Hepatocyte (in vitro differentiated cells): ENCODE measurements at regions not wholly inside any gene's neighbourhood (a gene's known extent, or its start where the extent isn't known, plus 50 kb on each side); places are given as distances from the start of the nearest gene placed in this dataset.

Source experiments
- DNase-seq: peaks from one replicate; pipeline ENCODE4 v3.0.0-alpha.2; 2016; ENCODE audit warnings: low spot score
- H2AFZ ChIP-seq: fragments of 200-600 bp; sonication (generic); 2 replicates; pipeline ENCODE4 v1.6.0; 2016; ENCODE audit warnings: antibody characterized with exemption, mild to moderate bottlenecking
- H3K27ac ChIP-seq: fragments of 200-600 bp; sonication (generic); 2 replicates; pipeline ENCODE4 v1.5.1; 2016; ENCODE audit warnings: mild to moderate bottlenecking
- H3K27me3 ChIP-seq: fragments of 200-600 bp; sonication (generic); 2 replicates; pipeline ENCODE4 v1.6.1; 2016
- H3K36me3 ChIP-seq: fragments of 200-600 bp; sonication (generic); replicated peaks from 2 replicates; pipeline ENCODE4 v1.5.1; 2016; ENCODE audit warnings: low read depth; ENCODE audit not compliant: insufficient read depth
- H3K4me1 ChIP-seq: fragments of 200-600 bp; sonication (generic); 2 replicates; pipeline ENCODE4 v1.5.1; 2016; ENCODE audit warnings: mild to moderate bottlenecking, moderate library complexity; ENCODE audit not compliant: insufficient read depth
- H3K4me2 ChIP-seq: fragments of 200-600 bp; sonication (generic); 2 replicates; pipeline ENCODE4 v1.6.0; 2016
- H3K4me3 ChIP-seq: fragments of 200-600 bp; sonication (generic); 2 replicates; pipeline ENCODE4 v1.5.1; 2016; ENCODE audit warnings: mild to moderate bottlenecking
- H3K79me2 ChIP-seq: fragments of 200-600 bp; sonication (generic); 2 replicates; pipeline ENCODE4 v1.6.0; 2017; ENCODE audit warnings: mild to moderate bottlenecking
- H3K9me2 ChIP-seq: fragments of 200-600 bp; sonication (generic); replicated peaks from 2 replicates; pipeline ENCODE4 v1.6.0; 2017; ENCODE audit warnings: mild to moderate bottlenecking; ENCODE audit not compliant: insufficient read depth
- H3K9me3 ChIP-seq: fragments of 200-600 bp; sonication (generic); 2 replicates; pipeline ENCODE4 v1.5.1; 2016; ENCODE audit warnings: low read depth, mild to moderate bottlenecking
- H4K20me1 ChIP-seq: fragments of 200-600 bp; sonication (generic); 2 replicates; pipeline ENCODE4 v1.6.0; 2016; ENCODE audit warnings: mild to moderate bottlenecking; ENCODE audit not compliant: insufficient read depth, poor library complexity, severe bottlenecking
- EZH2 ChIP-seq: fragments of 200-600 bp; sonication (generic); IDR thresholded peaks from 2 replicates; pipeline ENCODE4 v1.6.1; 2016; ENCODE audit warnings: antibody characterized with exemption, mild to moderate bottlenecking, borderline replicate concordance
- EZH2phosphoT487 ChIP-seq: fragments of 200-600 bp; sonication (generic); IDR thresholded peaks from one replicate; pipeline ENCODE4 v1.6.1; 2018; ENCODE audit warnings: antibody characterized with exemption, mild to moderate bottlenecking, low read depth, moderate library complexity; ENCODE audit not compliant: unreplicated experiment, severe bottlenecking
- WGBS: methylation state at CpG from one replicate; pipeline ENCODE4 v1.1.6; 2016; ENCODE audit warnings: low lambda C conversion rate; ENCODE audit errors: missing lambda C conversion rate; 5-methylcytosine and 5-hydroxymethylcytosine counted together
- TF ChIP-seq, protein P1 (sequence below): fragments of 200-600 bp; sonication (generic); IDR thresholded peaks from 2 replicates; pipeline ENCODE4 v1.5.1; 2016; ENCODE audit warnings: antibody characterized with exemption, mild to moderate bottlenecking; ENCODE audit not compliant: poor library complexity

GRCh38 chr18:51383116-51383515 lies 185.6 kb upstream of the MEX3C start:
- H4K20me1 ChIP-seq, result no peaks in the 10 kb centered on the region
- H3K36me3 ChIP-seq, result no peaks in the 10 kb centered on the region
- H3K27ac ChIP-seq, result no peak overlapping the region
- no peaks in the 10 kb centered on the region for H3K4me1 ChIP-seq
- no peaks in the 10 kb centered on the region for H3K79me2 ChIP-seq
- H3K9me3 ChIP-seq, result no peaks in the 10 kb centered on the region
- H3K9me2 ChIP-seq, result no peaks in the 10 kb centered on the region
- H3K27me3 ChIP-seq, result no peaks in the 10 kb centered on the region
- H3K4me2 ChIP-seq, result no peak overlapping the region
- H2AFZ ChIP-seq, result no peak overlapping the region
- TF ChIP-seq EZH2, result no peak
- H3K4me3 ChIP-seq, result no peak overlapping the region
- no peak for DNase-seq
- WGBS, result 83% methylated on average over 4 of the region's 4 CpGs

DNA sequence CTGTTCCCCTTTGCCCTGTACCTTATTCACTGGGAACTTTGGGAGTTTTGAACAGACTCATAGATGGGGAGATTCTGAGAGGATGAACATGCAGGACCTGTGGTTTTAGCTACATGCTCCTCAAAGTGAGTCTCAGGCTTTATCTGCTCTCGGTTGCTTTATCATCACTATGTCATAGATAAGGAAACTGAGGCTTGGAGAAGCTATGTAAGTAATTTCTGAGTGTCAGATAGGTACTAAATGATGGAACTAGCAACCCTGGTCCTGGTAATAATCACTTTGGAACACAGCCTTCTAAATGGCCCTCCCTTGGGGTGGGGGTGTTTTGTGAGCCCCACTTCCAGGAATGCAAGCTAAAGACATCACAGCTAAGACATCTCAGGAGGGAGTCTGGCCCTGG lies 186.2 kb upstream of the MEX3C start:
- no peaks in the 10 kb centered on the region for H3K4me1 ChIP-seq
- H3K27me3 ChIP-seq, result no peaks in the 10 kb centered on the region
- H3K9me2 ChIP-seq, result no peaks in the 10 kb centered on the region
- H3K9me3 ChIP-seq, result no peaks in the 10 kb centered on the region
- no peaks in the 10 kb centered on the region for H3K36me3 ChIP-seq
- H3K4me3 ChIP-seq, result no peak overlapping the region
- no peak overlapping the region for H3K4me2 ChIP-seq
- no peak overlapping the region for H2AFZ ChIP-seq
- DNase-seq, result no peak
- H3K79me2 ChIP-seq, result no peaks in the 10 kb centered on the region
- 79% methylated on average over 1 of the region's 1 CpG for WGBS
- no peak for TF ChIP-seq EZH2phosphoT487
- TF ChIP-seq EZH2, result no peak
- TF ChIP-seq, protein P1, sequence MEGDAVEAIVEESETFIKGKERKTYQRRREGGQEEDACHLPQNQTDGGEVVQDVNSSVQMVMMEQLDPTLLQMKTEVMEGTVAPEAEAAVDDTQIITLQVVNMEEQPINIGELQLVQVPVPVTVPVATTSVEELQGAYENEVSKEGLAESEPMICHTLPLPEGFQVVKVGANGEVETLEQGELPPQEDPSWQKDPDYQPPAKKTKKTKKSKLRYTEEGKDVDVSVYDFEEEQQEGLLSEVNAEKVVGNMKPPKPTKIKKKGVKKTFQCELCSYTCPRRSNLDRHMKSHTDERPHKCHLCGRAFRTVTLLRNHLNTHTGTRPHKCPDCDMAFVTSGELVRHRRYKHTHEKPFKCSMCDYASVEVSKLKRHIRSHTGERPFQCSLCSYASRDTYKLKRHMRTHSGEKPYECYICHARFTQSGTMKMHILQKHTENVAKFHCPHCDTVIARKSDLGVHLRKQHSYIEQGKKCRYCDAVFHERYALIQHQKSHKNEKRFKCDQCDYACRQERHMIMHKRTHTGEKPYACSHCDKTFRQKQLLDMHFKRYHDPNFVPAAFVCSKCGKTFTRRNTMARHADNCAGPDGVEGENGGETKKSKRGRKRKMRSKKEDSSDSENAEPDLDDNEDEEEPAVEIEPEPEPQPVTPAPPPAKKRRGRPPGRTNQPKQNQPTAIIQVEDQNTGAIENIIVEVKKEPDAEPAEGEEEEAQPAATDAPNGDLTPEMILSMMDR, result no peak
- no peak overlapping the region for H3K27ac ChIP-seq
- no peaks in the 10 kb centered on the region for H4K20me1 ChIP-seq

GRCh38 chr18:51385270-51385669 lies 187.8 kb upstream of the MEX3C start:
- WGBS, result 67% methylated on average over 2 of the region's 2 CpGs
- H3K4me3 ChIP-seq, result no peak overlapping the region
- no peaks in the 10 kb centered on the region for H3K79me2 ChIP-seq
- no peak for DNase-seq
- H3K4me2 ChIP-seq, result no peak overlapping the region
- H3K4me1 ChIP-seq, result no peaks in the 10 kb centered on the region
- TF ChIP-seq, protein P1, result no peak
- no peak for TF ChIP-seq EZH2
- TF ChIP-seq EZH2phosphoT487, result no peak
- H3K36me3 ChIP-seq, result no peaks in the 10 kb centered on the region
- H3K27me3 ChIP-seq, result no peaks in the 10 kb centered on the region
- no peak overlapping the region for H2AFZ ChIP-seq
- no peaks in the 10 kb centered on the region for H3K9me3 ChIP-seq
- H3K9me2 ChIP-seq, result no peaks in the 10 kb centered on the region
- no peaks in the 10 kb centered on the region for H4K20me1 ChIP-seq
- no peak overlapping the region for H3K27ac ChIP-seq

GRCh38 chr18:51390702-51391101 lies 193.2 kb upstream of the MEX3C start:
- H3K9me3 ChIP-seq, result no peaks in the 10 kb centered on the region
- no peaks in the 10 kb centered on the region for H3K27me3 ChIP-seq
- DNase-seq, result no peak
- 68% methylated on average over 3 of the region's 3 CpGs for WGBS
- H2AFZ ChIP-seq, result no peak overlapping the region
- H3K4me2 ChIP-seq, result no peak overlapping the region
- TF ChIP-seq, protein P1, result no peak
- TF ChIP-seq EZH2, result no peak
- no peak for TF ChIP-seq EZH2phosphoT487
- no peaks in the 10 kb centered on the region for H3K36me3 ChIP-seq
- no peaks in the 10 kb centered on the region for H4K20me1 ChIP-seq
- no peaks in the 10 kb centered on the region for H3K79me2 ChIP-seq
- no peak overlapping the region for H3K27ac ChIP-seq
- H3K4me3 ChIP-seq, result no peak overlapping the region
- no peaks in the 10 kb centered on the region for H3K9me2 ChIP-seq
- no peaks in the 10 kb centered on the region for H3K4me1 ChIP-seq
